HG03575 (cell line): ENCODE measurements at regions not wholly inside any gene's neighbourhood (a gene's known extent, or its start where the extent isn't known, plus 50 kb on each side); places are given as distances from the start of the nearest gene placed in this dataset.

Source experiments
- ATAC-seq: cut with Tn5 transposase; IDR thresholded peaks from one replicate; pipeline ENCODE4 v1.9.1; 2021; ENCODE audit not compliant: unreplicated experiment, insufficient number of reproducible peaks, low FRiP score; ENCODE audit errors: extremely low read depth

- ATAC-seq: no peak
Observed at GRCh38 chr12:105939181-105939721, 199.5 kb downstream of the NUAK1 start.

- ATAC-seq: no peak
Observed at GRCh38 chr12:105942281-105942680, 196.5 kb downstream of the NUAK1 start.

DNA sequence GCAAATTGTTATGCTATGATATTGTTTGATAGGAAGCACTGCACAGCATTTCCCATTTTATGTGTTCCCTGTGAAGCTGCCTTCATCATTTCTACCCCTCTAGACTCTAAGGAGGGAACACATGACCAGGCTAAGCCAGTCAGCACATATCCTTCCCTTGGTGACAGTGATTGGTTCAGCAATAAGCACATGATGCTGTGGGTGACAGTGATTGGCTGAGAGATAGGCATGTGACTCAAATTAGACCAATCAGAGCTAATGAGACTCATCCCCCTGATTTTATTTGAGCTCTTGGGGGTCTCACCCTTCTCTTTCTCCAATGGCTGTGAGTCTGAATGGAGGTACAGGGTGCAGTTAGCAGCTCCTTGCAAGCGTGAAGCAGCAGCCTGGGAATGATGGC is 195.2 kb downstream of the NUAK1 start:
- ATAC-seq: no peak

GRCh38 chr12:105944628-105945027 is 194.1 kb downstream of the NUAK1 start:
- ATAC-seq: no peak

DNA sequence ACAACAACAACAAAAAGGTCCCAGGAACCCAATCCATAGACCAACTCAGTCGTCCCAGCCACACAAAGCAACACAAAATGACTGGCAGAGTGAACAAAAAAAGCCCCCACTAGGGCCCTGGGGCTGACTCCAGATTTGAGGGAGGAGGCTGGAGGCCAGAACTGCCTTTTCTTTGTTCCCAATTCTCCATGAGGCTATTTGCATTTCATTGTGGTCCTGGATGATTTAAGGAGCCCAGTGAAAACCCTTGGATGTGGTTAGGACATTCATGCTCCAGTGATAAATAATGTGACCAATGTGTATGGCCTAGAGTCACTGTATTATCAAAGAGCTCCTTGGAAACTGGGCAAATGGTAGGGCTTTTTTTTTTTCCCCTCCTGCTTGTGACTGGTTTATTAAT is 192.9 kb downstream of the NUAK1 start:
- ATAC-seq: no peak

GRCh38 chr12:105946493-105946901 is 192.3 kb downstream of the NUAK1 start:
- no peak for ATAC-seq

DNA sequence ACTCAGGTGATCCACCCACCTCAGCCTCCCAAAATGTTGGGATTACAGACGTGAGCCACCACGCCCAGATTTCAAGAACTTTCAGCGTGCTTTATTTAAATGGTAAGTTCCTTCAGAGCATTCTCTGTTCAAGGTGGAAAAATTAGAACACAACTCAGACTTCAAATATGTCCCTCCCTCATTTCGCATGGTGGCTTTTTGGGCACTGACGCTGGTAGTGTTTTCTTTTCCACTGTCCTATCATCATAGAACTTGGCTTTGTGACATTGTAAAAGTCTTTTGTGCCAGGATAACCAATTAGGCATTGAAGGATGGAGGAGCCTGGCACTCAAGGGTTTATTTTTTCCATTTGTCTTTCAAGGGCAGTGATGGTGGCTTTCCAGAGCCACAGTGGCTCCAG is 190.8 kb downstream of the NUAK1 start:
- ATAC-seq: no peak

GRCh38 chr12:105948331-105948730 is 190.4 kb downstream of the NUAK1 start:
- ATAC-seq: no peak

- no peak for ATAC-seq
Observed at GRCh38 chr12:105949391-105949790, 189.4 kb downstream of the NUAK1 start.

GRCh38 chr12:105951732-105952131 is 187.0 kb downstream of the NUAK1 start:
- ATAC-seq: no peak

DNA sequence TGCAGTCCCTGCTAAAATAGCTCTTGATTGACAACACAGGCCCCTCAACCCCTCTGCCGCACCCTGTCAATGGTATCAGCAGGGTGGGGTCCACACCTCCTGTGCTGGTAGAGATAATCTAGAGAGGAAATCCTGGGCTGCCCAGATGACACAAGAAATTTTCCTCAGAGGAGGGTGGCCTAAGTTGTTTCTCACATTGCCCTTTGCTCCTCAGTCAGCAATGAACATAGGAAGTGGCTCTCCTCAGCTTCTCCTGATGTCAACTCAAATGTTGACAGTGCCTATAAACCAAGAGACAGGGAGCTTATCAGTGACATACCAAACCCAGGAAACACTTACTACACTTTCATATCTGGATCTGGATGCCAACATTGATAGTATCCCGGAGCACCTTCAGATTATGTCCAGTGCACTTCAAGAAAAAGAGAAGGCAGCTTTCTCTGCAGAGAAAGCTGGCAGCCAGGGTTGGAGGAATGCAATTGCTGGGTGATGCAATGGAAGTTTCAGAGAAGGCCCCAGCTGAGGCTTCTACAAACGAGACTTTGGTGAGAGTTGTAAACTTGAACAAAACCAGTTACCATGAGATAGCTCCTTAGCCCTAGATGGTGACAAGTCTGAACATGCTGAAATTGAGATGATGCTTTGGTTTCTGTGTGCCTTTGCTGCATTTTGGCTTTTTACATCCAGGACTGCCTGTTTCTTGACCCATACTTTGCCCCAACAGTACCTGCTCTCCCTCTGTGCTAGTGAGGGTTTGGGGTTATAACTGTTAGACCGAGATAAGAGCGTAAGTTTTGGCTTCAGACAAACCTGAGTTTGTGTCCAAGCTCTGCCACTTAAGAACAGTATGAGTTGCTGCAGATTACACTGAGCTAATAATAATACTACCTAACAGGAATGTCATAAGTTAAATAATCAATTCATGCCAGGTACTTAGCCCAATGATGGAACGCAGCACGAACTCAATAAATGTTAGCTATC is 183.5 kb downstream of the NUAK1 start:
- no peak for ATAC-seq

DNA sequence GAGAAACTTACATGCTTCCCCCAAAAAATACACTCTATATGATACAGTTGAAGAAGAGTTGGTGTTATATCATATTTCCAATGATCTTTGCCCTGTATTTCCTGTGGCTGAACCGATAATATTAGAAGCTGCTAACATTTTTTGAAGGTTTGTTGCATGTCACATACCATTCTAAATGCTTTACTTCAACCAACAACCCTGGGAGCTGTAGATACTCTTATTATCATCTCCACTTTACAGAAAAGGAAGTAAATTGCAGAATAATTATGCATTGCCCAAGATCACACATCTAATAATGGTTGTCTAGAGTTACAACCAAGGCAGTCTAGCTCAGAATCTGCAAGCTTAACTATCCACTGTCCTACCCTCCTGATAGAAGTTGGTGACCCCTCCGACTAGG is 182.8 kb downstream of the NUAK1 start:
- no peak for ATAC-seq

GRCh38 chr12:105956662-105957457 is 181.9 kb downstream of the NUAK1 start:
- ATAC-seq: no peak

DNA sequence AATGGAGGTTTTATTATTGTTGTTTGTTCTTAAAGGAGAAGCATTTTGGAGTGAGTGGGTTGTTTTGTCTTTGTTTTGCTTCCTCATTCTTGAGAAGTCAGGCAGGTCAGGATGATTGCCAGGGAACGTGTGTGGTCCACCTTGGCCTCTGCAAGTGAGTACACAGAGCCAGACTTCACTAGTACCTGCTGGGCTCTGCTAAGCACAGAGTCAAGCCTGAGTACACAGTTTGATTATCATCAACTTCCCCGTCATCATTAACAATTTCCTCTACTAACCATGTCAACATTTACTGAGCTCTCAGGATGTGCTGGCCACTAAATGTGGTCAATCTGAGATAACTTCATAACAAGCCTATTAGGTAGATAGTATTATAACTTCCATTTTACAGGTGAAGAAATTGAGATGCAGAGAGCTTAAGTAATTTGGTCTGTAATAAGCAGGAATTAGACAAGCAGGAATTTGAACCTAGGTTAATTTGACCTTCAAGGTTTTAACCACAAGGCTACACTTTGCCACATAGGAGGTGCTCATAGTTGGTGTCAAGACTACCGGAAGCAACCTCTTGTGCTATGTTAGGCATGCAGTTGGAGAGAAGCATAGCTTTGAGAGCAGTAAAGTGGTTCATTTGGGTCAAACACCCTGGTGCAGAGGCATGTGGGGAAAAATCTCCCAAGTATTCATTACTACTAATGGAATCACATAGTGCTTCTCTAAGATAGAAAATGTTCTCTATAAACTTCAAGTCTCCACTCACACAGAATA is 178.3 kb downstream of the NUAK1 start:
- no peak for ATAC-seq

DNA sequence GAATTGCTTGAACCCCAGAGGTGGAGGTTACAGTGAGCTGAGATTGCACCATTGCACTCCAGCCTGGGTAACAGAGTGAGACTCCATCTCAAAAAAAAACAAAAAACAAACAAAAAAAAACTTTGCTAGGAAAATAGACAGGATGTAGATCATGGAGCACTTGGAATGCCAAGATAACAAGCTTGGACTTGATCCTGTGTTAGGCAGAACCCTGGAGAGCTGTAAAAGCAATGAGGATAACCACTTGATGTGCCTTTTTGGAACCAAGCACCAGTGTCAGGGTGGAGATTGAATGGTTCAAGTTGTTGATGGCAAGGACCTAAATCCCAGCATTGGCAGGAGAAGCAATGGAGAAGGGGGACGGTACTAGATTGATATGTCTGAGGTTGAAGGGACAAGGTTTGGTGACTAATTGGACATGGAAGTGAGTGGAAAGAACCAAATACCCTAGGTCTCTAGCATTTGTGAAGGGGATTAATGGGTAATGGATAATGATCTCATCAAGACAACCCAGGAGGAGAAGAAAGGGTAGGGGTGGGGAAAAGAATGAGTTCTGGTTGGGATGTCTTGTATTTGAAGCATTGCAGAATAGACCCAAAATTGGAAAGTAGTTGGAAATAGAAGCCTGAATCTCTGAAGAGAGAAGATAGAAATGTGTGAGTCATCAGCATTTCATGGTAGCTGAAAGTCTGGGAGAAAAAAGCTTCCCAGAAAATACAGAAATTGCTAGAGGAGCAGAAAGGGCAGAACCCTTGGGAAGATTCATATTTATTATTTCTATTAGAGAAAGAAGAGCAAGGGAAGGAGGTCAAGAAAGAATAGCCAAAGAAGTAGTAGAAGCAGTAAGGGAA is 176.7 kb downstream of the NUAK1 start:
- ATAC-seq: no peak

DNA sequence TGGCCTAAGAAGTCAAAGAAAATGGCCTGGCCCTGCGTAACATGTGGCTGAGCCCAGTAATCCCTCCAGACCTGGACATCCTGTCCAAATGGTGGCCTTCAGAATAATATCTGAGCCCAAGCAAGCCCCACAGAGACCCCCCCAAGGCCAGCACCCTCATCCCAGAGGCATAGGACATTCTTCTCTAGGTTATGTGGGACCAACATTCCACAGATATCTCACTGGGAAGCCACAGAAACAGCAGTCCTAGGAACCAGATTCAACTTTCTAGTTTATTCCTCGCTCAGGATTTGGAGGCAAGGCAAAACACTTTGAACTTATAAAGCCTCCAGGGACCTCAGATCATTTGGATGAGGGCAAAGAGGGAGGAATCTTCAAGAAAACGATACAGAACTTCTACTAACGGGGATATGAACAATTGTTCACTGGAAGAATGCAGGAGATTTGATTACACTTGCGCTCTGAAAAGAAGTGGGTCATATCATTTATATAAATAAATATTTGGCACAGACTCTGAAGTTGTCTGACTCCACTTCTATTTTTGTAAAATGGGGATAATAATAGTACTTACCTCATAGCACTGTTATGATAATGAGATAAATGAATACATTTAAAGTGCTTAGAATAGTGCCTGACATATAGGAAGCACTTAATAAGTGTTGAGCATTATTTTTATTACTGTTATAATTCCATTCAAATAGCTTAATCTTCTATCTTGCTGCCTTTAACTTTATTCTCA is 171.5 kb downstream of the NUAK1 start:
- no peak for ATAC-seq

DNA sequence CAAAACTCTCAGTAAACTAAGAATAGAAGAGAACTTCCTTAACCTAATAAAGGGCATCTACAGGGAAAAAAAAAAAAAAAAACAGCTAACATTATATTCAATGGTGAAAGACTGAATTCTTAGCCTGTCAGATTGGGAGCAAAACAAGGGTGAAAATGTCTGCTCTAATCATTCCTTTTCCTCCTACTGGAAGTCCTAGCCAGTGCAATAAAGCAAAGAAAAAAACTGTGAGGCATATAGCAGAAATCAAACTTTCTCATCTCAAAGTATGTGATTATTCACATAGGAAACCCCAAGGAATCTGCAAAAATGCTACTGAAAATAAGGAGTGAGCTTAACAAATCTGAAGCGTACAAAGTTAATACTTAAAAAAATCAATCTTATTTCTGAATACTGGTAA is 170.7 kb downstream of the NUAK1 start:
- no peak for ATAC-seq

DNA sequence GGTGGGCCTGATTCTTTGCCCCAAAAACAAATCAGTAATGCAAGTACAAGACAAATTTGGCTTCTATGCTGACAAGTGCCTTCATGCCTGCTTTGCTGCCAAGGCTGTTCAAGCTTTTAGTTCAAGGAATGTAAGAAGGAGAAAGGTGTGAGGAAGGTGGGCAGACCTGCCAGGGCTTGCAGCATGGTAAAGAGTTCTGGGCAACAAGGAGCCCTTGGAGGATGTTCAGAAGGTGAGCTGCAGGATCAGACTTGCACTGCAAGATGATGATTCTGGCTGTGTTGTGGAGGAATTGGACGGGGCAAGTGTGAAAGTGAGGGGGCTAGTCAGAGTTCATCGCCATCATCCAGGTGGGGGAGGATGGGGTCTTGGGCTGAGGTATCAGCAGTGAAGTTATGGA is 167.9 kb downstream of the NUAK1 start:
- no peak for ATAC-seq
